ENCODE measurements at regions not wholly inside any gene's neighbourhood (a gene's known extent, or its start where the extent isn't known, plus 50 kb on each side); places are given as distances from the start of the nearest gene placed in this dataset.

DNA sequence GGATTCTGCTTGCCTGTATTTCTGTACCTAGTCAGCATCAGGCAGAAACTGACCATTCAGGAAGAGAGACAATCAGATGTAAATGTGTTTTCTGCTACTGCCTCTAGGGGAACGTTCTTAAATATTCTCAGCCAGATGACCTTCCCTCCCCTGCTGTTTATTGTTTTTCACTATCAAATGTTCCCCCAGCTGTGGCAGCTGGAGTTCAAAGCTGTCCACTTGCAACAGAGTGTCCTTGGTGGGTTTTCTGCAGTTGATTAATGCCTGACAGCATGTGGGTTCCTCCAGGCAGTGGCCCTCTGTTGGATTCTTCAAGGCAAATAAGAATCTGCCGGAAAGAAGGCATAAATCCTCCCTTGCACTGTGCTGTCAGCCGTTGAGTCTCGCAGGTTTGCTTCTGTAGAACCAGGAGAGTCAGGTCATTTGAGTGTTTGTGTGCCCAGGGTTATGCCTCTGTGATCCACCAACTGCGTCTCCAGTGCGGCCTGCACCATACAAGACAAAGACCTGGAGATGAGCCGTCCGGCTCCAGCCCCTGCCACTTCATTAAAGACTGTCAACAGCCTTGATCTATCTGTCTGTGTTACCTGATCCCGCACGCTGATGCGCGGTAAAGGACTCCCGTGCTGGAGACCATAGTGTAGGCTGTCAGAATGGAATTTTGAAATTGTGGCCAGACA is 203.4 kb downstream of the GADD45G start:
- WGBS, 2 donors (ENCODE audit: low coverage in 1 of 2) = 57 to 87% methylated on average over 2 to 10 of the region's 13 CpGs

GRCh38 chr9:89808756-89809181 is 204.0 kb downstream of the GADD45G start:
- TF ChIP-seq, protein P1, sequence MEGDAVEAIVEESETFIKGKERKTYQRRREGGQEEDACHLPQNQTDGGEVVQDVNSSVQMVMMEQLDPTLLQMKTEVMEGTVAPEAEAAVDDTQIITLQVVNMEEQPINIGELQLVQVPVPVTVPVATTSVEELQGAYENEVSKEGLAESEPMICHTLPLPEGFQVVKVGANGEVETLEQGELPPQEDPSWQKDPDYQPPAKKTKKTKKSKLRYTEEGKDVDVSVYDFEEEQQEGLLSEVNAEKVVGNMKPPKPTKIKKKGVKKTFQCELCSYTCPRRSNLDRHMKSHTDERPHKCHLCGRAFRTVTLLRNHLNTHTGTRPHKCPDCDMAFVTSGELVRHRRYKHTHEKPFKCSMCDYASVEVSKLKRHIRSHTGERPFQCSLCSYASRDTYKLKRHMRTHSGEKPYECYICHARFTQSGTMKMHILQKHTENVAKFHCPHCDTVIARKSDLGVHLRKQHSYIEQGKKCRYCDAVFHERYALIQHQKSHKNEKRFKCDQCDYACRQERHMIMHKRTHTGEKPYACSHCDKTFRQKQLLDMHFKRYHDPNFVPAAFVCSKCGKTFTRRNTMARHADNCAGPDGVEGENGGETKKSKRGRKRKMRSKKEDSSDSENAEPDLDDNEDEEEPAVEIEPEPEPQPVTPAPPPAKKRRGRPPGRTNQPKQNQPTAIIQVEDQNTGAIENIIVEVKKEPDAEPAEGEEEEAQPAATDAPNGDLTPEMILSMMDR (IDR thresholded peaks at IDR 0.05) = no peak
- TF ChIP-seq POLR2AphosphoS5 (IDR thresholded peaks at IDR 0.05) (no peak), EP300 (IDR thresholded peaks at IDR 0.05) (no peak), POLR2A (IDR thresholded peaks at IDR 0.05) (no peak)
- no peak for ATAC-seq
- WGBS, 2 donors (ENCODE audit: low coverage in 1 of 2) = 97 to 98% methylated on average over 7 of the region's 12 CpGs
- Histone ChIP-seq H3K4me1 (no peaks in the 10 kb centered on the region), H3K27me3 (peaks cover 5% of the 10 kb centered on the region), H3K36me3 (no peaks in the 10 kb centered on the region), H3K9me3 (no peaks in the 10 kb centered on the region), H3K4me3 (no peak overlapping the region), H3K27ac (no peak overlapping the region)

More for the DNA sequence above, 203.4 kb downstream of the GADD45G start:
- Histone ChIP-seq H3K36me3 (no peaks in the 10 kb centered on the region), H3K4me3 (no peak overlapping the region), H3K27ac (no peak overlapping the region), H3K27me3 (peaks cover 5% of the 10 kb centered on the region), H3K4me1 (peaks cover 0 to 4% (median 0%) of the 10 kb centered on the region in 3 donors), H3K9me3 (no peaks in the 10 kb centered on the region)
- ATAC-seq = no peak
- TF ChIP-seq POLR2AphosphoS5 (IDR thresholded peaks at IDR 0.05) (no peak), POLR2A (IDR thresholded peaks at IDR 0.05) (no peak), EP300 (IDR thresholded peaks at IDR 0.05) (no peak)

DNA sequence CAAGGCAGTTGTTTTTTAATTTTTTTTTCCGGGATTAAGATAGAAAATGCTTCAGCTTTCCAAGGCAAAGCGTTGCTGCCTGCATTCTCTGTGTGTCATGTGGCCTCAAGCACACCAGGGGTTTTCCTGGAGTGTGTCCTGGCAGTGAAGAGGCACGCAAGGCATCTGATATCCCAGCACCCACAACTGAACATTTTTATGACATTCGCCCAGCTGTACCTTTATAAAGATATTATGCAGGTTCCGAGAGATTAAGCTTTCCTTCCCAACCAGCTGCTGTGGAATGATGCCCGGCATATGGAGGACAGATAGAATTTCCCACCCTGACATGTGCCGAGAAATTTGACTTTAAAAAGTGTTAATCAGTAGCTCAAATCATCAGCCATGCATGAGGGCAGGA is 205.6 kb downstream of the GADD45G start:
- Histone ChIP-seq H3K9me3 (no peaks in the 10 kb centered on the region), H3K4me1 (no peaks in the 10 kb centered on the region), H3K27ac (no peak overlapping the region), H3K36me3 (no peaks in the 10 kb centered on the region), H3K4me3 (no peak overlapping the region), H3K27me3 (peaks cover 5% of the 10 kb centered on the region)
- ATAC-seq = no peak
- 37 to 61% methylated on average over 6 of the region's 7 CpGs for WGBS, 2 donors (ENCODE audit: low coverage in 1 of 2)
- TF ChIP-seq POLR2AphosphoS5 (IDR thresholded peaks at IDR 0.05) (no peak), EP300 (IDR thresholded peaks at IDR 0.05) (no peak), POLR2A (IDR thresholded peaks at IDR 0.05) (no peak)
- TF ChIP-seq, protein P1 (IDR thresholded peaks at IDR 0.05) = no peak

DNA sequence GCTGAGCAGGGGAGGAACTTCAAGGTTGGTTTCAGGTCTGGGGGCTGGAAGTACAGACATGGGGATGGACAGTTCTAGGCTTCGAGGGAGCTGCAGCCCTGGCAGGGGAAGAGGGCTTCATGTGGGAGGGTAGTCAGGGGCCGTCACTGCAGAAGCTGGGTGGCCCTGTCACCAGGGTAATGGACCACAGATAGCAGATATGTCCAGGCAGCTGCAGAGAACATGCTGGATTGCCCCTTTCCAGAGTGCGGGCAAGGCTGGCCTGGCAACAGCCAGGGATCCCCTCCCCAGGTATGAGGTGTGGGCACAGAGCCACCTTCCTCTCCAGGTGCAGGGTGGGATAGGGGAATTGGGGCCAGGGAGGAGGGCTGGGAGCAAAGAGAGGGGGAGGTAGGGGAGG is 206.5 kb downstream of the GADD45G start:
- Histone ChIP-seq H3K4me3 (no peak overlapping the region), H3K9me3 (no peaks in the 10 kb centered on the region), H3K27ac (no peak overlapping the region), H3K4me1 (peaks cover 0 to 5% (median 0%) of the 10 kb centered on the region in 3 donors), H3K27me3 (peaks cover 5% of the 10 kb centered on the region), H3K36me3 (no peaks in the 10 kb centered on the region)
- TF ChIP-seq POLR2AphosphoS5 (IDR thresholded peaks at IDR 0.05) = no peak
- no peak for TF ChIP-seq POLR2A (IDR thresholded peaks at IDR 0.05)
- TF ChIP-seq, protein P1 (IDR thresholded peaks at IDR 0.05) = no peak
- no peak for TF ChIP-seq EP300 (IDR thresholded peaks at IDR 0.05)
- WGBS, 2 donors (ENCODE audit: low coverage in 1 of 2) = 86 to 100% methylated on average over 1 to 2 of the region's 3 CpGs
- no peak for ATAC-seq

DNA sequence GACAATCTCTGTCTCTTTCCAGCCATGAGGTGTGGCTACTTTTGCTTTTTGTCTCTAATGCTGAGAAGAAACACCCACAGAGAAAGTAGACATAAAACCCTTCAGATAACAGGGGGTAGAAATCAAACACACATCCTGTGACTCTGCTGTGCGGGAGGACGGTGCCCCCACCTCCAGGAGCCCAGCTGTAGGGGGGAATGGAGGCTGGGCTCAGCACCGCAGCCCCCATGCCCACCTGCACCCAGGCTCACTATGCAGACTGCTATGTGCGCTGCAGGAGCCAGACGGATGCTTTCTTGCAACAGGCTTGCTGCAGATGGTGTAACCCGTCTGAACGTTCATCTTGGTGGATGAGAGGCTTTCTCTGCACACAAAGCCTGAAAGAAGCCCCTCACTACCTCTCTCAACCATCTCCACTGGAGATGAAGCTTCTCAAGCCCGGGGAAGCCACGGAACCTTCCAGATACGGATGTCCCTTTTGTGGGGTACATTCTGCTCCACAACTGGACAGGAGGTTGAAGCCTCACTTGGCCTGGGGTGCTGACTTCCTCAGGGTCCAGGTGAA is 207.2 kb downstream of the GADD45G start:
- Histone ChIP-seq H3K4me3 (no peak overlapping the region), H3K27ac (no peak overlapping the region), H3K27me3 (peaks cover 5% of the 10 kb centered on the region), H3K9me3 (no peaks in the 10 kb centered on the region), H3K36me3 (no peaks in the 10 kb centered on the region), H3K4me1 (peaks cover 0 to 7% (median 0%) of the 10 kb centered on the region in 3 donors)
- 71 to 100% methylated on average over 1 to 6 of the region's 10 CpGs for WGBS, 2 donors (ENCODE audit: low coverage in 1 of 2)
- ATAC-seq = no peak
- no peak for TF ChIP-seq POLR2AphosphoS5 (IDR thresholded peaks at IDR 0.05)
- no peak for TF ChIP-seq POLR2A (IDR thresholded peaks at IDR 0.05)
- TF ChIP-seq EP300 (IDR thresholded peaks at IDR 0.05) = no peak
- TF ChIP-seq, protein P1 (IDR thresholded peaks at IDR 0.05) = no peak

Measured in gastroesophageal sphincter (tissue), 4 donors.